Right ventricle myocardium superior (tissue), 1 donor: ENCODE measurements at regions not wholly inside any gene's neighbourhood (a gene's known extent, or its start where the extent isn't known, plus 50 kb on each side); places are given as distances from the start of the nearest gene placed in this dataset.
A peak's percentile ranks its signal among the peaks of the same experiment; 100 is the strongest.

ENCODE experiments used
- ATAC-seq: fragments of 200-7000 bp; cut with Tn5 transposase; one replicate; pipeline ENCODE4 v1.9.1; 2020; ENCODE audit warnings: mild to moderate bottlenecking; ENCODE audit not compliant: poor library complexity
- DNase-seq: peaks from one replicate; pipeline ENCODE4 v3.0.0-alpha.2; 2020
- intact Hi-C: fragments of 100-400 bp; cut with DNase I; formaldehyde crosslinking; loops from one replicate; pipeline ENCODE4 v1.11.2; 2022
- donor health status: DM: no; HTN: yes; CAD: no; lungs with severe emphysema.

DNA sequence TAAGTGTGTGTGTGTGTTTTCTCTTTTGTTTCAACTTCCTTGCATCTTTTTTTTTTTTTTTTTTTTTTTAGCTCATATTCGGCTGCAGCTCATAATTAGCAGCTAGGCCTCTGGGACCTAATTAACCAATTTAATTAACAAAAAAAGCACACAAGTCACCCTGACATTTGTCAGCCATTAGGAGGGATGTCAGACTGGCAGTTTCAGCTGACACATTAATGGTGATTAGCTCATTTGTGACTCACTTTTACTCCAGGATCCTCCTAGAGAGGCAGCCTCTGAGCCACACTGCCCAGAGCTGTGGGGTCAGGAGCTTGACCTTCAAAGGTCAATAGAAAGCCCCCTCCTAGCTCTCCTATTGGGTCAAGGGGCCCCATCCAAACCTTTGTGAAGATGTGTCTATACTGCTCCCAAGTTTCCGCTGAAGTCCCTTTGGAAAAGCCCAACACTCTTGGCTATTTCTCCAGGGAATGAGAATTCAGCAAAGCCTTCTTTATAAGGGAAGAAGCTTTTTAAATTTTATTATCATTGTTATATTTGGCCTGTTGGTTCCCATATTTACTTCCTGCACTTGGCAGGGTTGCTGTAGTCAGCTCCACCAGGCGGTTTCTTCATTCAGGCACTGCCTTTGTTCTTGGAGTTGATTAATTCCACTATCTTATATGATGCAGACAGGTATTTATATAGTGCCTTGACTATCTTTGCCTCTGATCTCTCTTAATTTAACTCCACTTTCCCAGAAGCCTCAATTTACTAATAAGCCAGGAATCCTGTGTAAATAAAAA lies 109.5 kb upstream of the HABP2 start:
- DNase-seq (no peak), ATAC-seq (no peak)
- intact Hi-C loops: no loop called here

DNA sequence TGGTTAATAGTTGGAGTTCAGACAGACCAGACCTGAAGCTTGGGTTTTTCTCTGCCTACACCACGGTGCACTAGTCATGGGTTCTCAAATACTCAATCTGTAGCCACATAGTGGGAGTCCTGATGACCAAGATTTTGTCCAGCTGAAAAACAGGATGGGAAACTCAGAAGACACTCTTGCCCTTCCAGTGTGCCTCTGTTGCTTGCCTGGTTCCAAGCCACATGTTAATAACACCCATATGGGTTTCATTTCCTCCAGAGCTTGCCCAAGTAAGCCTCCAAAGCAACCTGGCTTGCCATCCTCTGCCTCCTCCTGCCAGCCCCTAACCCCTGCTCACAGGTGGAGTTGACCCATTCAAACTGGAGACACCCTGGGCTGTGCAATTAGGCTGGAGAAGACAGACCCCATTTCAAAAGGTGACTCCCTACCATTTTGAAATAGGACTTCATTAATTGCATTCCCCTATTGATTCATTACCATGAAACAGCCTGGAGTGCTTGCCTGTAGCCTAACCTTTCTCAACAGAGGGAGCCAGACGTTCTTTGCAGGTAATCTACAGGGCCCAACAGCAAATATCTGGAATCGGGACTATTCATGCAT lies 108.0 kb upstream of the HABP2 start:
- intact Hi-C loops: no loop called here

DNA sequence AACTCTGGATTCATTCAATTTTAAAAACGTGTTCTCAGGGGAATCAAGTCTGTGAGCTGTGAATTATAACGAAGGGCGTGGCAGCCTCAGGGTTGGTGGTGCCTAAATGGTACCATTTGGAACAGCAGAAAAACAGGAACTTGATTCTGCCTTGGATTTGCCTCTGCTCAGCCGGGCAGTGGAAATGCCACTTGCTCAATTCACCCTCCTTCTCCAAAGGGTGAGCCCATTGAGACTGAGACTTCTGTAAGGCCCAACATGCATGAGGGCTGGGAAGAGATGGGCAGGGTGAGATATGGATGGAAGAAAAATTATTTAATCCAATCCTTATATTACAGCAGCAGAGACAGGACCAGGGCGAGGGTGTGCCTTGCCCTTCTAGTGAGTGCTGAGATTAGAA lies 107.1 kb upstream of the HABP2 start:
- ATAC-seq (no peak), DNase-seq (no peak)
- intact Hi-C loops: no loop called here

More for the DNA sequence above, 108.0 kb upstream of the HABP2 start:
- no peak for ATAC-seq
- no peak for DNase-seq

DNA sequence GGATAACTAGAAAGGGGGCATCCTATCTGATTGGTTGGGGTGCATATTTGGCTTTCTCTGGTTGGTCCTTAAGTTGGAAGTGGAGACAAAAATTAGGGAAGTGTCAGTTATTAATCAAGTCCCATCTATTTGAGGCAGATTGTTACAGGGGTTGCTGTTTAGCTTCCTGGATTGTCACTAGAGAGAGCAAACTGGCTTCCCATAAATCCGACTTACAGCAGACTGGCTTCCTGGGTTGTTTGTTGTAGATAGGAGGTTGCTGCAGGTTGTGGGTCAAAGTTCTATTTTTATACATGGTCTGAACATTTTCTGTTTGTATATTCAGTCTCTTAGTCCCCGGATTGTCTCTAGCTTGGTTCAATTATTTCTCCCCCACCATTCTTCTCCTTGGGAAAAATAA lies 106.1 kb upstream of the HABP2 start:
- intact Hi-C loops: no loop called here
- ATAC-seq (no peak), DNase-seq (no peak)

DNA sequence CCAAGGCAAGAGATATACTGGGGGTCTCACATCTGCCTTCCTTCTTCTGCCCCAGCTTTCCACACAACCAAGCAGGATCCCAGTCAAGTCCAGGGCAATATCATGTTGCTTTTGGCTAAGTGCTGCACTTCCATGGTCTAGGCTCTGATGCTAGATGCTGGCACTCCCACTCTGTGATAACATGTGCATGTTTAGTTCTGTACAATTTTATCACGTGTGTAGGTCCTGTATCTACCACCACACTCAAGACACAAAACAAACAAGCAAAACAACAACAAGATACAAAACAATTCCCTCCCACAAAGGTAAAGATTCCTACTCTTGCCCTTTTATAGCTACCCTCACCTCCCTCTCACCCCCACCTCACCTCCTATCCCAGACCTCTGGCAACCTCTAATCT lies 105.6 kb upstream of the HABP2 start:
- ATAC-seq: no peak
- intact Hi-C loops: no loop called here
- DNase-seq: no peak

DNA sequence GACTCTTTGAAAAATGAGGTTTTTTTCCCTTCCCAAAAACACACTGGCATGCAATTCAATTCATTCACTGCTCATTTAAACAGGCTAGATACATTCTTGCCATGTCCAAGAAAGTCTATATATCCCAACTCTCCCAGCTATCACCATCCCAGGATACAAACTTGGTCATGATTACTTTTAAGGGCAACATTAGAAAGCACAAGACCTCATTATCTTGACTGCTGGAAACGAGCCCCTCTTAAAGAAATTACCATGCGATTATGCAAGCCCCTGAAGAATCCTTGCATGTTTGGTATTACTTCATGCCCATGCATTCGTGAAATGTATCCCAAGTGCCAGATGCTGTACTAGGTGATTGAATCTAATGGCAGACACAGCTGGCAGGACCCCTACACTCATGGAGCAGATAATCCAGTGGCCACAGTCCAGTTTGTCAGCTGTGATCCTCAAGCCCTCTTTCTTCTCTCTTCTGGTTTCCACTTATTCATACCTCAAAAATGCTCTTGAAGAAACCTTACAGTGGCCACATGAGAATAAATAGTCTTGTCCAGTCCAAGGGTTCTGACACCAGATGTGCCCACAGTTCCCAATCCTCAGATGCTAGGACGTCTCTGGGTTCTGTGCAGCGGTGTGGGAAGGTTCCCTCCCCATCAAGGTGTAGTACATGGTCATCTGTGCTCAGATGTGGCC lies 103.7 kb upstream of the HABP2 start:
- no peak for ATAC-seq
- no peak for DNase-seq
- intact Hi-C loops: no loop called here

DNA sequence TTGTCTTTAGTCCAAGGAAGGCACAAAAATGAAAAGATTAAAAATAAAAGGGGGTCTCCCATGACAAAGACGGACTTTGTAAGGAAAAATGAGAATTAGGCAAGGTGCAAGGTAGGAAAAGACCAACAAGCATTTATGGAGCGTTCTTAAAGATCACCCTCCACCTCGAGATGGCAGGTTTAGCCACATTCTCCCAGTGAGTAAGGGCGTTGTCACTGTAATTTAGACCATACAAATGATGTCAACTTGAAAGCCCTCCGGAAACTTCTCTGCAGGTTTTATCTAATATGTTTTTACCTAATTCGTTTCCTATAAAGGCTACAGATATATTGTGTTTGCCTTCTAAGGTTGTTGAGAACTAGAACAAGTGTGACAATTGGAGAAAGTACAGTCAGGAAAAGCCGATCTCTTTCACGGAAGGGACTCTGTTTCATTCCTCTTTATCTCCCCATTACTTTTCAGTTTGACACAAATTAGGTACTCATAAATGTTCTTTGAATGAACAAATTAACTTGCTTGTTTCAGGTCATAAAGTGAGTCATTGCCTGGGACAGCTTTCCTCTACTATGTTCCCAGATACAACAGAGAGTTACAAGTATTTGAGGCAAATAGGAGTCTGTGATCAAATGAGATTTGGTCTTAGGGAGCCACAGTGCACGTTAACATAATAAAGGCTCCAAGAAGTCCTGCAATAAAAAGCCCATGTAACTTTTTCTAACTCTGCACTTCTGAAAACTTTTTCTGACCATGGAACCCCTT lies 102.6 kb upstream of the HABP2 start:
- intact Hi-C loops: no loop called here
- DNase-seq (no peak), ATAC-seq (no peak)

DNA sequence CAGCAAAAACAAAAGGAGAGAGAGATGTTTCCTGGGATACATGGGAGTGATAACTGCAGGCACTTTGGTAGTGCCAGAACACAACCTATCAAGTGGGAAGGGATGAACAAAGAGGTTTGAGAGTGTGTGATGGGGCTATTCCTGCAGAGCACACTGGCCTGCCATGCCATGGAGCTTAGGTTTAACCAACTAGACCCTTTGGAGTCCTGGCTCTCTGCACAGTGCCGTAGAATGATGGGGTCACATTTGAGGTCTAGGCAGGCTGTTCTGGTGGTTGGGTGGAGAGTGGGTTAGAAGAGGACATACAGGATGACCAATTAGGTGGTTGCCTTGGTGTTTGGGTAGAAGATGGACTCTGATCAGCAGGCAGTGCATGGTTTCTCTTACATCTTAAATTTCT lies 101.9 kb upstream of the HABP2 start:
- DNase-seq: no peak
- intact Hi-C loops: no loop called here
- no peak for ATAC-seq

DNA sequence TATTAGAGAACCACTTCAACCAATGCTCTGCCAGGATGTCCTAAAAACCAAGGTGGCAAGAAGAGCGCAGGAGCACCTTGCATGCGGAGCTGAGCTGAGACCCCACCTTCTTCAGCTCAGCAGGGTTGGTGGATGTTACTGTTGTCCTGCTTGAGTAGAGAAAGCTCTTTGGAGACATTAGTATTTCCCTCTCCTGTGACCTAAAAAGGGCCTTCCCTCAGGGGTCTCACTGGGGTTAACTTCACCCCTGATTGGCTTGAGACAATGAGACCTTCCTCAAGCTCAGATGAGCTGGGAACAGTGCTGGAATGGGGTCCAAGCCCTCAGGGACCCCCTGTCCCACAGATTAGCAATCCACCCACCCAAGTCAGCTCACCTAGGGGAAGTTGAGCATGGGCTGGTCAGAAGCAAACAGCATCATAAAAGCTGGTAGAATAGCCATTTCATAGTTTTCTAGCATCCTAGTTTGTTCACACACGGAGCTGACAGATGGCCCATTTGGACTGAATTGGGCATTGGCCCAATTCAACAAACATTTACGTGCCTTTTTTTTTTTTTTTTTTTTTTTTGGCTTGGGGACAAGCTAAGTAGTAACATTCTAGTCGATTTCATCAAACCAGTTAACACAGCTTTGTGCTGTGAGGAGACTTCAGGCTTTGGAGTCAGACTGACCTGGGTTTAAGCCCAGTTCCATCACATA lies 100.6 kb upstream of the HABP2 start:
- no peak for ATAC-seq
- intact Hi-C loops: no loop called here
- no peak for DNase-seq

DNA sequence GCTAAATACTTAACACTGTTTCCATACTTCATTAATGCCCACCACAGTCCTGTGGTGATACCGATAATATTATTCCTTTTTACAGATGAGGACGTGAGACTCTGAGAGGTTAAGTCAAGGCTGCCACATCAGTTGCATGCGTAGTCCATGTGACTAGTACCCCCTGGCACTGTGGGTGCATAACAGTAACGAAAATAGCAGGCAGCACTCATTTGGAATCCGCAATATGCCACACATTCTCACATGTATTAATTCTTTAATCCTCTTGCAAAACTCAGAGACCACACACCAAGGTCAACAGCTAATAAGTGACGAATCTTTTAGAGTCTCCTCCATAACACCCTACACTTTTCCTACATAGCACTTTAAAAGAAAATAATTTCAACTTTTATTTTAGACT lies 99.5 kb upstream of the HABP2 start:
- intact Hi-C loops: no loop called here
- DNase-seq (no peak), ATAC-seq (no peak)

DNA sequence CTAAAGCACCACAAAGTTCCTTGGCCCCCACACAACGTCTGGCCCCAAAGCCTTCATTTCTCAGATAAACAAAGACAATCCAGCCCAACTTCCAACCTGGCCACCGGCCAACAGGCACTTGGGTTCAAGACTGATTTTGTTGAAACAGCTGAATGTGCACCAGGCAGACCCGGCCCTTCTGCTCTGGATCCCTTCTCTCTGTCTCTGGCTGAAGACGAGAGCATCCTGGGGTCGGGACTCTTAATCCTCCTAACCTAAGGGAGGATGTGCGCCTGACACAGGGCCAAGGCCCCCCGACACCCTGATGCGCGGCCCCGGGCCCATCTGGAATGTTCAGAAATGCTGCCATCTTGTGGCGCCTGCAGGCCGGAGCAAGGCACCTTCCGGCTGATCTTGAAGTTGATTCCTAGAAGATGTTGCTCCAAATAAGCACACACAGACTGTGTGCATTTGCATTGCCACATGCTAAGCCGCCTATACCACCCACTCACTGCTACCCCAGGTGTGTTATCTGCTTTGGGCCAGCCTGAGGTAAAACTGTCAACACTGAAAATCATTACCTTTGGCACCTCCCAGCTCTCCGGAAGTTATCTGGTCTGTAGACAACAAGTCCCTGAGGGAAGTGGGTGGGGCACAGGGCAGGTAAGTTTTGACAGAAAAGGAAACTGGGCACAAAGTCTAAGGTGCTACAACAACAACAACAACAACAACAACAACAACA lies 98.4 kb upstream of the HABP2 start:
- intact Hi-C loops: no loop called here
- peak; percentile 66 for ATAC-seq
- DNase-seq: peak; percentile 69

DNA sequence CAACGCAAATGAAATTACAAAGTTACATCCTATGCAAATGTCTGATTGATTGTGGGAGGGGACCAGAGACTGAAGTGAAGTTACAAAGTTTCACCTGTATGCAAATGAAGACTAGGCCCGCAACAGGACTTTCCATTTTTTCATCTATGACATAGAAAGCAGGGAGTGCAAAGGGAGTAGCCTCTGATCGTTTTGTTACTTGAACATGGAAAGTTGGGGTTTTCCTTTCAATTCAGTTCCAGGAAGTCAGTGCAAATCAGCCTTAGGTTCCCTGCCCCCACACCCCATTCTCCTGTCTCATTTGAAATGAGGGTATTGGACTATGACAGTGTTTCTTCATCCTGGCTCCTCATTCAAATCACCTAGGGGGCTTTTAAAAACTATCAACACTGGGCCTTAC lies 96.9 kb upstream of the HABP2 start:
- DNase-seq (no peak), ATAC-seq (no peak)
- intact Hi-C loops: no loop called here

DNA sequence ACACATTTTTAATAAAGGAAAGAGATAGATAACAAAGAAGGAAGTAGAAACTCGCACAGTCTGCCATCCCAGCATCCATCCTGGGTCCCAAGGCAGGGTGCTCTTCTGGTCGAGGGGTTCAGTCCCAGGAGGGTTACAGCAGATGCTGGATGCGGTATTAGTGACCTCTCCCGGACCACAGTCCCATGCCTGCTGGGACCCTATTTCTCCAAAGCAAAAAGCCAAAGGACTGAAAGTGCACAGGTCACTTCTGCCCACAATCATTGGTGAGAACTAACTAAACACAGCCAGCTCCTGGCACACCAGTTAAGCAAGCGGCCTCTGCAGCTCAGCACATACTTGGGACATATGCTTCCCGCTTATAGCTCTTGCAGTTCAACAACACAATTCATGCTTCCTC lies 96.1 kb upstream of the HABP2 start:
- ATAC-seq: no peak
- no peak for DNase-seq
- intact Hi-C loops: no loop called here

DNA sequence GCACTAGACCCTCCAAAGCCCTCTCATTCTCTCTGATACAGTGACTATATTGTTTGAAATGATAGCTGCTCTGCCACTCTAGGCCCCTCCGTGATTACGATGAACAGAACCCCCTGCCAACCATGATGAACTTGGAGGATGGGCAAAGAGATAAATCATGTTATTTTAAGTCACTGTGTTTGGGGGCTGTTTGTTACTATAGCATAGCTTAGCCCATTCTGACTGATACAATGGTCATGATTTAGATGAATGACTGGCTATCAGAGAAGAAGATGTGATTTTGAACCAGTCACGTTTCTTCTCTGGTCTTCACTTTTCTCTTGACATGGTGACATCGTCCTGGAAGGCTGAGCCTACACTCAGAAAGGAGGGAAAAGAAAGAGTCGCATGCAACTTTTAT lies 95.4 kb upstream of the HABP2 start:
- ATAC-seq (no peak), DNase-seq (no peak)
- intact Hi-C loops: no loop called here

DNA sequence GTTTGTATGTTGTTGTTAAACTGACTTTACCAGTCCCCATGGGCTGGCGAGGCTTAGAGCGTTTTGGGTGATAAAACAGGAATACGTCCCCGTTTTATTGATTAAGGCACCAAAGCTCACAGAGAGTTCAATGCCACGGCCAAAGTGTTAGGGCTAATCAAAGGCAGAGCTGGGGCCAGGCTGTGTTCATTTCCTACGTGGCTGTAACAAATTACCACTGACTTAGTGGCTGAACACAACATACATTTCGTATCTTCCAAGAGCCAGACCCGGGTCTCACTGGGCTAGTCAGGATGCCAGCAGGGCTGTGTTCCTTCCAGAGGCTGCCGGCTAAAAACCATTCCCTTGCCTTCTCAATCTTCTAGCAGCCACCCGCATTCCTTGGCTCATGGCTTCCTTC lies 94.4 kb upstream of the HABP2 start:
- DNase-seq: no peak
- intact Hi-C loops: no loop called here
- no peak for ATAC-seq

DNA sequence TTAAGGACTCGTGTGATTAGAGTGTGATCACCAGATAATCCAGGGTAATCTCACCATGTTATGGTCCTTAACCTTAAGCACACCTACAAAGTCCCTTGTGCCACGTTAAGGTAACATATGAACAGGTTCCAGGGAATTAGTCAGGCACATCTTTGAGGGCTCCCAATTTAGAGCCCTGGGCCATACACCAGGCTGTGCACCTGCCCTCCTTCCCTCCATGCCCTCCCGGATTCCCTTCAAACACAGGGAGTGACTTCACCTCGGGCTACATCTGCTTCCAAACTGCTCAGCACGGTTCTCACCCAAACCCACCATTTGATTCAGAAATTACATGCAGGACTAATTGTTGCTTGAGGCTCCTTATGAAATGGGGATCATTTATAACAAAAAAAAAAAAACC lies 93.9 kb upstream of the HABP2 start:
- intact Hi-C loops: no loop called here
- ATAC-seq: no peak

DNA sequence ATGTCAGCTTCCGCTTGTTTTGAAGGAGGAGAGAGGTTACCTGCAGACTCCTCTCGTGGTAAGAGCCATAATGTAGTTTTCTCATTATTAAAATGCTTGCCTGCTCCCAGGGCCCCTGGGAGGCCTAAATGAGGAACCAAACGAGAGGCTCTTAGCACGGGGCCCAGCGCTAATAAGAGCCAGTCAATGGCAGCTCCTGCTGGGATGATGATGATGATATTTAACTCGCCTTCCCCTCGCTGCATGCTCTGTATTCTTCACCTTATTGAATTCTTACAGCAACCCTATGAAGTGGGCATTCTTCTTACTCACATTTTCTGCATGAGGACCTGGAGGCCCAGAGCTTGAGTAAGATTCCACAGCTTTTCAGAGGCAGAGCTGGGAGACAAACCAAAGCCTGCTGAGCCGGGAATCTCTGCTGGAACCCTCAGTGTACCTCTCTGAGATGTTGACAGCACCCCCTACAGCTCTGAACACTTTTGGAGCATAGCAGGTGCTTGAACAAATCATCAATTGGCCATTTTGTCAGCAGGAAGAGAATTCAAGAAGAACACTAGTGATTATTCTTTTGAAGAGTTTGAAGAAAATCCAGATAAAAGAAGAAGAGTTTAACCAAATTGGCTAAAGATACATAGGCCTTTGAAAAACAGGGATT lies 93.1 kb upstream of the HABP2 start:
- intact Hi-C loops: no loop called here

More for the DNA sequence above, 93.9 kb upstream of the HABP2 start:
- DNase-seq: no peak

DNA sequence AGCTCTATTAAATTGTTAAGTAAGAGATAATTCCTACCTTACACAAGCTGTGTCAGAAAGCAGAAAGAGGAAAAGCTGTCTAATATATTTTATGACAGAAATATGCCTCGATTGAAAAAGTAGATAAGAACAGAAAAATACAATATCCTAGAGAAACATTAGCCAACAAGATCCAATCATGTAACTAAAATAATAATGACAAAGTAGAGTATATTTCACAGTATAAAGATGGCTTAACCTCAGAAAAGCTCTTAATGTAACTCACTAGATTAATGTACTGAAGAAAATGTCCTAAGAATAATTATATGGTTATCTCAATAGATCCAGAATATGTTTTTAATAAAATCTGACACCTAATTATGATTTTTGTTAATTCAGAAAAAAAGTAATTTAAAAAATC lies 89.8 kb upstream of the HABP2 start:
- DNase-seq: no peak
- no peak for ATAC-seq
- intact Hi-C loops: no loop called here

More for the DNA sequence above, 93.1 kb upstream of the HABP2 start:
- DNase-seq (no peak), ATAC-seq (no peak)
